ENCODE measurements at regions not wholly inside any gene's neighbourhood (a gene's known extent, or its start where the extent isn't known, plus 50 kb on each side); places are given as distances from the start of the nearest gene placed in this dataset.

- TF ChIP-seq CTCF (IDR thresholded peaks at IDR 0.05): no peak
- TF ChIP-seq POLR2A (IDR thresholded peaks at IDR 0.05): no peak
Observed at GRCh38 chr2:176508374-176508773, 239.1 kb downstream of the MTX2 start.
